HCT116 (cell line): ENCODE measurements at regions not wholly inside any gene's neighbourhood (a gene's known extent, or its start where the extent isn't known, plus 50 kb on each side); places are given as distances from the start of the nearest gene placed in this dataset.

Experiments used
- ATAC-seq: fragments of 200-7000 bp; cut with Tn5 transposase; 2 replicates; pipeline ENCODE4 v1.9.1; 2020; ENCODE audit warnings: mild to moderate bottlenecking, moderate library complexity
- BruUV-seq: library from RNA; stranded (reverse); fragments of 400-500 nt; replicated peaks from 2 replicates; lab custom pipeline; 2021; lab: Mats Ljungman, UMichigan
- CTCF ChIA-PET: fragments of 300-600 bp; sonication (Branson Sonifier 250); formaldehyde crosslinking; loops from one replicate; lab custom pipeline; 2021; ENCODE audit warnings: antibody characterized with exemption; lab: Charles Lee
- POLR2A ChIA-PET: fragments of 300-600, 350-600 bp; sonication (Branson Sonifier 250); formaldehyde crosslinking; loops from one replicate; lab custom pipeline; 2021; ENCODE audit warnings: antibody characterized with exemption; lab: Charles Lee
- RAD21 ChIA-PET, 2 experiments: fragments of 300-600 bp; sonication (Branson Sonifier 250); formaldehyde crosslinking; loops; one replicate each; lab custom pipeline; 2023; ENCODE audit warnings: low total read pairs in 2 of 2; ENCODE audit not compliant: uncharacterized antibody in 2 of 2, unreplicated experiment in 2 of 2, low non-redundant PET in 1 of 2; lab: Charles Lee
- DNase-seq: peaks from one replicate; pipeline ENCODE4 v3.0.0-alpha.2; 2010; ENCODE audit warnings: low read depth, low spot score
- H2AFZ ChIP-seq: fragments of 200-600 bp; shearing (Covaris generic), sonication (generic); 2 replicates; pipeline ENCODE4 v1.6.1; 2017; ENCODE audit warnings: low read depth, mixed run types, mixed read lengths, antibody characterized with exemption, low read length; ENCODE audit not compliant: poor library complexity, severe bottlenecking
- H3K27ac ChIP-seq: 2 replicates; pipeline ENCODE4 v1.5.1; 2012; ENCODE audit warnings: low read depth, low read length
- H3K27me3 ChIP-seq: fragments of 200-600 bp; sonication (generic); 2 replicates; pipeline ENCODE4 v1.6.1; 2016; ENCODE audit warnings: mixed run types, low read length, mixed read lengths; ENCODE audit not compliant: insufficient read depth
- H3K36me3 ChIP-seq, 2 experiments: fragments of 200-500 bp in 1 of 2; fragments of 200-600 bp in 1 of 2; sonication (Bioruptor generic) in 1 of 2; sonication (generic) in 1 of 2; 2 replicates each; pipeline versions ENCODE4 v1.5.1 to v1.6.1; 2014 to 2016; ENCODE audit warnings: low read length in 2 of 2, inconsistent platforms in 1 of 2, mixed read lengths in 1 of 2, mixed run types in 1 of 2; ENCODE audit not compliant: insufficient read depth in 2 of 2, control insufficient read depth in 1 of 2
- H3K4me1 ChIP-seq, 2 experiments: fragments of 200-600 bp in 1 of 2; sonication (generic) in 1 of 2; 2 replicates each; pipeline versions ENCODE4 v1.5.1 to v1.6.1; 2012 to 2017; ENCODE audit warnings: low read length in 2 of 2, inconsistent platforms in 1 of 2, mild to moderate bottlenecking in 1 of 2, mixed read lengths in 1 of 2, mixed run types in 1 of 2, moderate library complexity in 1 of 2; ENCODE audit not compliant: insufficient read depth in 2 of 2, control insufficient read depth in 1 of 2
- H3K4me2 ChIP-seq: fragments of 200-600 bp; sonication (generic); 2 replicates; pipeline ENCODE4 v1.6.1; 2017; ENCODE audit warnings: mixed run types, low read length, mixed read lengths
- H3K4me3 ChIP-seq, 2 experiments: fragments of 200-600 bp in 1 of 2; sonication (generic) in 1 of 2; replicated peaks in 1 of 2; 2 replicates each; pipeline ENCODE4 v1.5.1; 2011 to 2016; ENCODE audit warnings: low read length in 2 of 2, control low read depth in 1 of 2, low read depth in 1 of 2, mild to moderate bottlenecking in 1 of 2, mixed read lengths in 1 of 2, mixed run types in 1 of 2
- H3K79me2 ChIP-seq: fragments of 200-600 bp; sonication (generic); 2 replicates; pipeline ENCODE4 v1.6.1; 2017; ENCODE audit warnings: mild to moderate bottlenecking, mixed run types, low read length, moderate library complexity, mixed read lengths; ENCODE audit not compliant: insufficient read depth
- H3K9ac ChIP-seq: fragments of 200-600 bp; sonication (generic); 2 replicates; pipeline ENCODE4 v1.6.1; 2016; ENCODE audit warnings: low read length, mixed read lengths
- H3K9me2 ChIP-seq: fragments of 200-600 bp; sonication (generic), shearing (Covaris generic); 2 replicates; pipeline ENCODE4 v1.6.1; 2017; ENCODE audit warnings: mixed run types, mild to moderate bottlenecking, moderate library complexity; ENCODE audit not compliant: insufficient read depth
- H3K9me3 ChIP-seq, 2 experiments: fragments of 200-500 bp in 1 of 2; fragments of 200-600 bp in 1 of 2; sonication (Bioruptor generic) in 1 of 2; sonication (generic) in 1 of 2; 2 replicates each; pipeline ENCODE4 v1.6.1; 2014 to 2017; ENCODE audit warnings: low read length in 2 of 2, mixed read lengths in 2 of 2, inconsistent platforms in 1 of 2, low read depth in 1 of 2, mild to moderate bottlenecking in 1 of 2, mixed run types in 1 of 2, moderate library complexity in 1 of 2; ENCODE audit not compliant: control insufficient read depth in 1 of 2, insufficient read depth in 1 of 2
- H4K20me1 ChIP-seq: fragments of 200-600 bp; sonication (generic), shearing (Covaris generic); 2 replicates; pipeline ENCODE4 v1.6.1; 2017; ENCODE audit warnings: mixed run types, mild to moderate bottlenecking, moderate library complexity; ENCODE audit not compliant: insufficient read depth
- ATF3 ChIP-seq: IDR thresholded peaks from 2 replicates; pipeline ENCODE4 v1.6.1; 2012
- CBX3 ChIP-seq: IDR thresholded peaks from 2 replicates; pipeline ENCODE4 v1.6.1; 2012; ENCODE audit warnings: low read depth
- CEBPB ChIP-seq: IDR thresholded peaks from 2 replicates; pipeline ENCODE4 v1.6.1; 2012; ENCODE audit warnings: low read depth
- CTCF ChIP-seq, 3 experiments: fragments of 200-600 bp in 1 of 3; sonication (generic) in 1 of 3; IDR thresholded peaks in 2 of 3; conservative IDR thresholded peaks in 1 of 3; 2 replicates each; pipeline ENCODE4 v1.5.1; 2012 to 2017; ENCODE audit warnings: low read depth in 2 of 3, low read length in 2 of 3, antibody characterized with exemption in 1 of 3, borderline replicate concordance in 1 of 3, control low read depth in 1 of 3, mild to moderate bottlenecking in 1 of 3, mixed read lengths in 1 of 3, mixed run types in 1 of 3, moderate library complexity in 1 of 3; ENCODE audit not compliant: insufficient read depth in 1 of 3
- EGR1 ChIP-seq: IDR thresholded peaks from 2 replicates; pipeline ENCODE4 v1.6.1; 2012; ENCODE audit warnings: low read depth
- ELF1 ChIP-seq: IDR thresholded peaks from 2 replicates; pipeline ENCODE4 v1.6.1; 2012; ENCODE audit warnings: low read depth, borderline replicate concordance
- EZH2 ChIP-seq: fragments of 200-600 bp; sonication (generic); IDR thresholded peaks from 2 replicates; pipeline ENCODE4 v1.6.1; 2017; ENCODE audit warnings: antibody characterized with exemption, mixed run types
- JUND ChIP-seq: IDR thresholded peaks from 2 replicates; pipeline ENCODE4 v1.6.1; 2012
- REST ChIP-seq: IDR thresholded peaks from 2 replicates; pipeline ENCODE4 v1.6.1; 2012; ENCODE audit warnings: low read depth
- SP1 ChIP-seq: IDR thresholded peaks from 2 replicates; pipeline ENCODE4 v1.6.1; 2012; ENCODE audit warnings: low read depth
- ZNF274 ChIP-seq: fragments of 200-500 bp; sonication (Bioruptor generic); IDR thresholded peaks from 2 replicates; pipeline ENCODE4 v1.6.1; 2014; ENCODE audit warnings: mild to moderate bottlenecking, low read depth, low read length, inconsistent platforms
- intact Hi-C: fragments of 100-400 bp; cut with micrococcal nuclease; formaldehyde crosslinking; loops from 2 replicates; pipeline ENCODE4 v1.10.0; 2022

- Histone ChIP-seq H3K36me3 (no peaks in the 10 kb centered on the region), H4K20me1 (no peaks in the 10 kb centered on the region), H3K4me1 (no peaks in the 10 kb centered on the region), H3K9me3 (no peaks in the 10 kb centered on the region; a peak in 1 of 4 replicates), H3K4me2 (no peak overlapping the region), H3K4me3 (no peak overlapping the region), H3K9ac (no peak overlapping the region), H3K9me2 (no peaks in the 10 kb centered on the region), H3K27ac (no peak overlapping the region), H2AFZ (no peak overlapping the region), H3K79me2 (no peaks in the 10 kb centered on the region), H3K27me3 (no peaks in the 10 kb centered on the region)
- no TSS peak for BruUV-seq
- RAD21 ChIA-PET: no interaction called here
- DNase-seq (no peak), ATAC-seq (no peak)
- CTCF ChIA-PET: no interaction called here
- TF ChIP-seq CTCF (IDR thresholded peaks at IDR 0.05 in 2 of 3, conservative IDR thresholded peaks at IDR 0.05 in 1 of 3; ENCODE audit: borderline replicate concordance in 1 of 3, insufficient read depth in 1 of 3, low read depth in 2 of 3, low read length in 2 of 3): no peak
- no peak for TF ChIP-seq JUND
- no peak for TF ChIP-seq ATF3
- no peak for TF ChIP-seq CEBPB
- no peak for TF ChIP-seq ZNF274
- POLR2A ChIA-PET: no interaction called here
- intact Hi-C loops: no loop called here
Measured at GRCh38 chr13:69595181-69595580, 512.4 kb upstream of the ATXN8OS start.

GRCh38 chr13:69591437-69591836, 516.2 kb upstream of the ATXN8OS start:
- ChIA-PET RAD21 (no interaction called here), CTCF (no interaction called here), POLR2A (no interaction called here)
- ATAC-seq (no peak), DNase-seq (no peak)
- Histone ChIP-seq H3K79me2 (no peaks in the 10 kb centered on the region), H3K27ac (no peak overlapping the region), H3K9me3 (no peaks in the 10 kb centered on the region; a peak in 1 of 4 replicates), H4K20me1 (no peaks in the 10 kb centered on the region), H3K27me3 (no peaks in the 10 kb centered on the region), H3K36me3 (no peaks in the 10 kb centered on the region), H3K9ac (no peak overlapping the region), H2AFZ (no peak overlapping the region), H3K4me1 (no peaks in the 10 kb centered on the region), H3K9me2 (no peaks in the 10 kb centered on the region), H3K4me2 (no peak overlapping the region), H3K4me3 (no peak overlapping the region)
- intact Hi-C loops: no loop called here
- BruUV-seq: no TSS peak
- TF ChIP-seq ZNF274 (no peak), EGR1 (no peak), CTCF (IDR thresholded peaks at IDR 0.05 in 2 of 3, conservative IDR thresholded peaks at IDR 0.05 in 1 of 3; ENCODE audit: borderline replicate concordance in 1 of 3, insufficient read depth in 1 of 3, low read depth in 2 of 3, low read length in 2 of 3) (no peak), EZH2 (no peak), CBX3 (no peak), REST (no peak), ELF1 (no peak), SP1 (no peak)
